ENCODE measurements at regions not wholly inside any gene's neighbourhood (a gene's known extent, or its start where the extent isn't known, plus 50 kb on each side); places are given as distances from the start of the nearest gene placed in this dataset.

DNA sequence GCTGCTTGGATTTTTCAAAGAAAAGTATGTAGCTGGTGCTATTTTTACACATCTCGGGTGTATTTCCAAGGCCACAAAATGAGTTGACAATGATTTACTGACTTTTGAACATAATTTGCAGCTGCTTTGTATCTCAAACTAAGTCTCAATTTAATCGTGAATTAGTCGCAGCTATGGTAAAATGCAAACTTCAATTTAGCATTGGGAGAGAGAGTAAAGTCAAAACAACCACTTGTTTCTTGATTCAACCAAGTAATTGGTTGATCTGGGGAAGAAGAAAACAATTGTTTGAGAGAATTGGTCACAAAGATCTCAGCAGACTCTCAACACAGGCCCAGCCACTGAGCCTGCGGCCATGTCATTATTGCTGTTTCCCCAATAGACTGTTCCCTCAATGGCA, 75.0 kb upstream of the DYRK2 start:
- TF ChIP-seq, protein P1, sequence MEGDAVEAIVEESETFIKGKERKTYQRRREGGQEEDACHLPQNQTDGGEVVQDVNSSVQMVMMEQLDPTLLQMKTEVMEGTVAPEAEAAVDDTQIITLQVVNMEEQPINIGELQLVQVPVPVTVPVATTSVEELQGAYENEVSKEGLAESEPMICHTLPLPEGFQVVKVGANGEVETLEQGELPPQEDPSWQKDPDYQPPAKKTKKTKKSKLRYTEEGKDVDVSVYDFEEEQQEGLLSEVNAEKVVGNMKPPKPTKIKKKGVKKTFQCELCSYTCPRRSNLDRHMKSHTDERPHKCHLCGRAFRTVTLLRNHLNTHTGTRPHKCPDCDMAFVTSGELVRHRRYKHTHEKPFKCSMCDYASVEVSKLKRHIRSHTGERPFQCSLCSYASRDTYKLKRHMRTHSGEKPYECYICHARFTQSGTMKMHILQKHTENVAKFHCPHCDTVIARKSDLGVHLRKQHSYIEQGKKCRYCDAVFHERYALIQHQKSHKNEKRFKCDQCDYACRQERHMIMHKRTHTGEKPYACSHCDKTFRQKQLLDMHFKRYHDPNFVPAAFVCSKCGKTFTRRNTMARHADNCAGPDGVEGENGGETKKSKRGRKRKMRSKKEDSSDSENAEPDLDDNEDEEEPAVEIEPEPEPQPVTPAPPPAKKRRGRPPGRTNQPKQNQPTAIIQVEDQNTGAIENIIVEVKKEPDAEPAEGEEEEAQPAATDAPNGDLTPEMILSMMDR (IDR thresholded peaks at IDR 0.05 in 8 of 11, conservative IDR thresholded peaks at IDR 0.05 in 3 of 11) = no peak
- TF ChIP-seq POLR2A (IDR thresholded peaks at IDR 0.05) (no peak), POLR2AphosphoS5 (IDR thresholded peaks at IDR 0.05) (no peak)

Measured in spleen (tissue), 7 donors.